ENCODE measurements at regions not wholly inside any gene's neighbourhood (a gene's known extent, or its start where the extent isn't known, plus 50 kb on each side); places are given as distances from the start of the nearest gene placed in this dataset.

DNA sequence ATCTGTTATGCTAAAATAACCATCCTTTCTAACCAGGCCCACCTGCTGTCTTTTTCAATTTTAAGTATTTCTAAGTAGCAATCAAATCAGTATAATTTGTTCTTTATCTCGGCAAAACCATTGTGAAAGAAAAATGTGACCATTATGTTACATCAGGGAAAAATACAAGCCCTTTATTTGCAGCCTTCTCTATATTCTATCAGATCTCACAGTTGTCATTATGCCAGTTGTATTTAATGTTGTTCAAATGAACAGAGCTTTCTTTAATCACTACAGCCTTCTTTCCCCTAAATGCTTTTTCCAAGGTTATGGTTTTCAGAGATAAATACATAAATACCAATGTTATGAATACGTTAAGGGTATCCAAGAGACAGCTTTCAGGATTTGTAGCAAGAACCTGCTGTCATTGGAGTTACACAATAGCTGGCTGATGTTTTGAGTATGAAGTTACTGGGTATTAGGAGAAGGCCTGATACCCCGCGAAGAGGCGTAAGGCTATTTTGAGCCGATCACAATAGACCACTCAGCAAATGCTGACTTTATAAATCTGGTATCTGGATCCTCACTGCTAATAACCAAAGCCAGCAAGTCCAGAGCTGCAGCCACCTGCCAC is 406.3 kb downstream of the CADM1 start:
- Mint-ChIP-seq H3K36me3 (no peaks in the 10 kb centered on the region), H3K4me1 (peaks cover 4% of the 10 kb centered on the region; the same call in 1 of the 2 replicates), H3K4me3 (no peak overlapping the region), H3K9me3 (no peaks in the 10 kb centered on the region), H3K27me3 (ENCODE audit: low read depth) (no peaks in the 10 kb centered on the region), H3K27ac (no peak overlapping the region)
- TF ChIP-seq, protein P1, sequence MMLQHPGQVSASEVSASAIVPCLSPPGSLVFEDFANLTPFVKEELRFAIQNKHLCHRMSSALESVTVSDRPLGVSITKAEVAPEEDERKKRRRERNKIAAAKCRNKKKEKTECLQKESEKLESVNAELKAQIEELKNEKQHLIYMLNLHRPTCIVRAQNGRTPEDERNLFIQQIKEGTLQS (CRISPR knock-in tag; conservative IDR thresholded peaks at IDR 0.05), result no peak
- TF ChIP-seq TCF7 (CRISPR knock-in tag; IDR thresholded peaks at IDR 0.05; ENCODE audit: low read depth) (no peak), MXD4 (CRISPR knock-in tag; IDR thresholded peaks at IDR 0.05; ENCODE audit: borderline replicate concordance) (no peak), NR2C2 (CRISPR knock-in tag; IDR thresholded peaks at IDR 0.05) (no peak), FOXP4 (CRISPR knock-in tag; IDR thresholded peaks at IDR 0.05) (no peak), ZNF317 (CRISPR knock-in tag; IDR thresholded peaks at IDR 0.05; ENCODE audit: borderline replicate concordance, low read depth) (no peak), EMX1 (CRISPR knock-in tag; IDR thresholded peaks at IDR 0.05) (no peak), SMAD4 (CRISPR knock-in tag; IDR thresholded peaks at IDR 0.05) (no peak), RELA (CRISPR knock-in tag; IDR thresholded peaks at IDR 0.05; ENCODE audit: borderline replicate concordance) (no peak)
- TF ChIP-seq, protein P2, sequence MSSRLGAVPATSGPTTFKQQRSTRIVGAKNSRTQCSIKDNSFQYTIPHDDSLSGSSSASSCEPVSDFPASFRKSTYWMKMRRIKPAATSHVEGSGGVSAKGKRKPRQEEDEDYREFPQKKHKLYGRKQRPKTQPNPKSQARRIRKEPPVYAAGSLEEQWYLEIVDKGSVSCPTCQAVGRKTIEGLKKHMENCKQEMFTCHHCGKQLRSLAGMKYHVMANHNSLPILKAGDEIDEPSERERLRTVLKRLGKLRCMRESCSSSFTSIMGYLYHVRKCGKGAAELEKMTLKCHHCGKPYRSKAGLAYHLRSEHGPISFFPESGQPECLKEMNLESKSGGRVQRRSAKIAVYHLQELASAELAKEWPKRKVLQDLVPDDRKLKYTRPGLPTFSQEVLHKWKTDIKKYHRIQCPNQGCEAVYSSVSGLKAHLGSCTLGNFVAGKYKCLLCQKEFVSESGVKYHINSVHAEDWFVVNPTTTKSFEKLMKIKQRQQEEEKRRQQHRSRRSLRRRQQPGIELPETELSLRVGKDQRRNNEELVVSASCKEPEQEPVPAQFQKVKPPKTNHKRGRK (CRISPR knock-in tag; IDR thresholded peaks at IDR 0.05; ENCODE audit: borderline replicate concordance), result no peak
- POLR2A ChIA-PET, result no interaction called here
- CTCF ChIA-PET, result interaction anchor here (0.7 to 1.0 kb wide), 2 partner anchors 10 to 237 kb away, joined by 3 read pairs; no protein-coding TSS in a partner anchor
- no peak for DNase-seq (ENCODE audit: low spot score)
- no peak for ATAC-seq

GRCh38 chr11:115100706-115101105 is 403.5 kb downstream of the CADM1 start:
- H3K27me3 Mint-ChIP-seq (ENCODE audit: low read depth), result no peaks in the 10 kb centered on the region
- H3K36me3 Mint-ChIP-seq, result no peaks in the 10 kb centered on the region
- no peak for ATAC-seq
- H3K9me3 Mint-ChIP-seq, result no peaks in the 10 kb centered on the region
- POLR2A ChIA-PET, result no interaction called here
- TF ChIP-seq ETV6 (CRISPR knock-in tag; IDR thresholded peaks at IDR 0.05), result no peak
- TF ChIP-seq NFATC4 (CRISPR knock-in tag; IDR thresholded peaks at IDR 0.05), result no peak
- TF ChIP-seq ARID4B (CRISPR knock-in tag; IDR thresholded peaks at IDR 0.05; ENCODE audit: borderline replicate concordance), result no peak
- no peak for TF ChIP-seq KAT7 (CRISPR knock-in tag; IDR thresholded peaks at IDR 0.05; ENCODE audit: borderline replicate concordance)
- TF ChIP-seq, protein P2 (CRISPR knock-in tag; IDR thresholded peaks at IDR 0.05; ENCODE audit: borderline replicate concordance), result no peak
- TF ChIP-seq ZNF281 (CRISPR knock-in tag; IDR thresholded peaks at IDR 0.05), result no peak
- no peak for TF ChIP-seq PRRX2 (CRISPR knock-in tag; IDR thresholded peaks at IDR 0.05)
- TF ChIP-seq, protein P3, sequence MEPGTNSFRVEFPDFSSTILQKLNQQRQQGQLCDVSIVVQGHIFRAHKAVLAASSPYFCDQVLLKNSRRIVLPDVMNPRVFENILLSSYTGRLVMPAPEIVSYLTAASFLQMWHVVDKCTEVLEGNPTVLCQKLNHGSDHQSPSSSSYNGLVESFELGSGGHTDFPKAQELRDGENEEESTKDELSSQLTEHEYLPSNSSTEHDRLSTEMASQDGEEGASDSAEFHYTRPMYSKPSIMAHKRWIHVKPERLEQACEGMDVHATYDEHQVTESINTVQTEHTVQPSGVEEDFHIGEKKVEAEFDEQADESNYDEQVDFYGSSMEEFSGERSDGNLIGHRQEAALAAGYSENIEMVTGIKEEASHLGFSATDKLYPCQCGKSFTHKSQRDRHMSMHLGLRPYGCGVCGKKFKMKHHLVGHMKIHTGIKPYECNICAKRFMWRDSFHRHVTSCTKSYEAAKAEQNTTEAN (CRISPR knock-in tag; IDR thresholded peaks at IDR 0.05), result no peak
- TF ChIP-seq ZNF423 (CRISPR knock-in tag; IDR thresholded peaks at IDR 0.05), result no peak
- no peak for TF ChIP-seq RORB (CRISPR knock-in tag; IDR thresholded peaks at IDR 0.05)
- CTCF ChIA-PET, result interaction anchor here (0.6 to 0.7 kb wide), 2 partner anchors 39 to 327 kb away, joined by 3 to 5 read pairs; no protein-coding TSS in a partner anchor
- H3K27ac Mint-ChIP-seq, result no peak overlapping the region
- DNase-seq (ENCODE audit: low spot score), result no peak
- no peaks in the 10 kb centered on the region for H3K4me1 Mint-ChIP-seq
- no peak overlapping the region for H3K4me3 Mint-ChIP-seq

Measured in WTC11 (cell line).